IPS-20b (cell line): ENCODE measurements at regions not wholly inside any gene's neighbourhood (a gene's known extent, or its start where the extent isn't known, plus 50 kb on each side); places are given as distances from the start of the nearest gene placed in this dataset.

Experiments used
- H3K27ac ChIP-seq: one replicate; pipeline ENCODE4 v1.5.1; 2013; ENCODE audit warnings: low read length
- H3K27me3 ChIP-seq: 2 replicates; pipeline ENCODE4 v1.6.1; 2013; ENCODE audit warnings: mild to moderate bottlenecking, low read length, inconsistent platforms; ENCODE audit not compliant: insufficient read depth
- H3K36me3 ChIP-seq: 2 replicates; pipeline ENCODE4 v1.6.1; 2013; ENCODE audit warnings: low read depth, mild to moderate bottlenecking, inconsistent platforms, low read length, moderate library complexity; ENCODE audit not compliant: insufficient read depth
- H3K4me1 ChIP-seq: 2 replicates; pipeline ENCODE4 v1.6.1; 2013; ENCODE audit warnings: mild to moderate bottlenecking, control low read depth, inconsistent platforms, low read length, moderate library complexity; ENCODE audit not compliant: insufficient read depth
- H3K4me3 ChIP-seq: 2 replicates; pipeline ENCODE4 v1.5.1; 2013; ENCODE audit warnings: mild to moderate bottlenecking, low read length, inconsistent platforms
- H3K9ac ChIP-seq: 2 replicates; pipeline ENCODE4 v1.6.1; 2013; ENCODE audit warnings: low read depth, mild to moderate bottlenecking, inconsistent platforms, low read length, moderate library complexity
- H3K9me3 ChIP-seq: 2 replicates; pipeline ENCODE4 v1.6.1; 2013; ENCODE audit warnings: mild to moderate bottlenecking, low read depth, low read length, inconsistent platforms; ENCODE audit not compliant: insufficient read depth

DNA sequence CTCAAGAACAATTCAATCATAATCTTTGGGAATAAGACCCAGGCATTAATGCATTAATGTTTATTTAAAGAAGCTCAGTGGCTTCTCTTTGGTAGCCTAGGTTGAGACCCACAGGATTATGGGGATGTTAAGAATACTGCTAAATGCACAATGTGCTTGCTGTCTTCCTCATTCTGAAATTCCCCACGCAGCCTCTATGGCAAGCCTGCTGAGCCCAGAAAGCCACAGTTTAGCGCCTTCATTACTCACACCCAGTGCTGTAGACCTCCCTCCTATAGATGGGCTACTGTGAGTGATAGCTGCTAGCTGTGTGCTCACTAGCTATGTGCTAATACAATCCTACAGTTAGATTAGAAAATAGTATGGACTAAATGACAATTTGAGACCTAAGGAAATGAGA is 90.6 kb downstream of the TNFSF13B start:
- Histone ChIP-seq H3K9me3 (no peaks in the 10 kb centered on the region), H3K36me3 (no peaks in the 10 kb centered on the region), H3K4me3 (no peak overlapping the region), H3K4me1 (peaks cover 7% of the 10 kb centered on the region), H3K27ac (no peak overlapping the region), H3K9ac (no peak overlapping the region), H3K27me3 (no peaks in the 10 kb centered on the region)

DNA sequence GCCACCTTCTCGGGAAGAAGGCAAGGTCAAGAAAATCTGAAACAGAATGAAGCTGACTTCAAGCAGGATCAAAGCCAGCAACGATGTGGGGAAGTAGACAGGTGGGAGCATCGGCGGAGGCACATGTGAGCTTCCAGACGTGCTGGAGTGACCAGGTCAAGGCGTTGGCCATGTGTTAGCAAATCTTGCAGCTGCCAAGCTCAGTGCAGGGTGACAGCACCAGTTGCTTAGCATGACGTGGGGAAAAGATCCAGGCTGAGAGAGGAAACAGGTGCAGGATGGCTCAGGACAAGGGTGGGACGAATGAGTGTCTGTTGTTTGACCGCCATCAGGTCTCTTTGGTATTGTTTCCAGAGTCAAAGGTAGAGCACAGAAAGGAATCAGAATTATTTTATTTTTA is 92.3 kb downstream of the TNFSF13B start:
- H3K9ac ChIP-seq = no peak overlapping the region
- H3K9me3 ChIP-seq = no peaks in the 10 kb centered on the region
- H3K27ac ChIP-seq = no peak overlapping the region
- H3K4me1 ChIP-seq = peaks cover 7% of the 10 kb centered on the region
- no peak overlapping the region for H3K4me3 ChIP-seq
- H3K36me3 ChIP-seq = no peaks in the 10 kb centered on the region
- H3K27me3 ChIP-seq = no peaks in the 10 kb centered on the region

DNA sequence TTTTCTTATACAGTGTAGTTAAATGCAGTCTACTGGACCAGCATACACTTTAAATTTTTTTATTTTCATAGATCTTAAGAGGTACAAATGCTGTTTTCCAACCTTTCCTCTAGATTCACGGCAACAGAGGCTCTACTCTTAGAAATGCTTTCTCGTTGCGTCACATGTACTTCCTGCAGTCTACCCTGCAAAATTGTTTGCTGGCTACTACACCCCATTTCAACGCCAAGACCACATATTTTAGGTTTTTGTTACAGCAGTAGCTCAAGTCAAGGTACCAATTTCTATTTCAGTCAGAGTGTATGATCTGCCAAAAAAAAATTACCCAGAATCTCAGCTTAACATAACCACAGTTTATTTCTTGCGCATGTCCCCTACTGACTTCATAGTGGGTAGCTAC is 94.1 kb downstream of the TNFSF13B start:
- H3K4me1 ChIP-seq = peaks cover 7% of the 10 kb centered on the region
- no peak overlapping the region for H3K9ac ChIP-seq
- no peak overlapping the region for H3K27ac ChIP-seq
- no peaks in the 10 kb centered on the region for H3K9me3 ChIP-seq
- H3K4me3 ChIP-seq = no peak overlapping the region
- no peaks in the 10 kb centered on the region for H3K27me3 ChIP-seq
- no peaks in the 10 kb centered on the region for H3K36me3 ChIP-seq

DNA sequence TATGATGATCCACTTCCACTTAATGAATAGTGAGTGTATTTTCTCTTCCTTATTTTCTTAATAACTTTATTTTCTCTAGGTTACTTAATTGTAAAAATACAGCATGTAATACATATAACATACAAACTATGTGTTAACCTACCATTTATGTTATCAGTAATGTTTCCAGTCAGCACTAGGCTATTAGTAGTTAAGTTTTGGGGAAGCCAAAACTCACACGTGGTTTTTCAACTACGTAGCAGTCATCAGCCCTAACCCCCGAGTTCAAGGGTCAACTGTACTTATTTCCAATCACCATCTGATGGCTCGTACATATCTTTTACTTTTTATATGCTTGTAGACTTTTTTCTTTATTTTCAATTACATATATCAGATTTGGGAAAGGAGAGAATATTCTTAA is 95.7 kb downstream of the TNFSF13B start:
- H3K4me1 ChIP-seq = peaks cover 7% of the 10 kb centered on the region
- no peak overlapping the region for H3K27ac ChIP-seq
- H3K36me3 ChIP-seq = no peaks in the 10 kb centered on the region
- H3K27me3 ChIP-seq = no peaks in the 10 kb centered on the region
- H3K9me3 ChIP-seq = no peaks in the 10 kb centered on the region
- no peak overlapping the region for H3K4me3 ChIP-seq
- no peak overlapping the region for H3K9ac ChIP-seq

DNA sequence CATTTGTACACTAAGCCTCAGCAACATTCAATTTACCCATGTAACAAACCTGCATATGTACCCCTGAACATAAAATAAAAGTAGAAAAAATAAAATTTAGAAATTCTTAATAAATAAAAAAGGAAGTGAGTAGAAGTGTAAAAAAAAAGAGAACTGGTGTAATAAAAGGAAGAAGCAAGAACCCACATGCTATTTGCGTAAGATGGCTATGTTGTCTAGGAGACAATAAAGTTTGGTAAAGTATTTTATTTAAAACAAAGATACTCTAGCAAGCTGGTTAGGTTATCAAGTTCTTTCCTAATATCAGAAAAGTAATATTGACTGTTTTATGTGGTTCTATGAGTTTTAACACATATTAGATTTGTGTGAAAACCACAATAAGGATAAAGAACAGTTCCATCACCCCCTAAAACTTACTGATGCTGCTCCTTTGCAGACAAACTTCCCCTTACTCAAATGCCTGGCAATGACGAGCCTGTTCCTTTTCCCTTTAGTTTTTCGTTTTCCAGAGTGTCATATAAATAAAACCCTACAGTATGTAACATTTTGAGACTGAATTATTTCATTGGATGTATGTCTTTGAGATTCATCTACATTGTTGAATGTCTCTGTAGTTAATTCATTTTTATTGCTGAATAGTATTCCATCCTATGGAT is 98.9 kb downstream of the TNFSF13B start:
- H3K9me3 ChIP-seq = no peaks in the 10 kb centered on the region
- H3K36me3 ChIP-seq = no peaks in the 10 kb centered on the region
- no peak overlapping the region for H3K27ac ChIP-seq
- H3K4me3 ChIP-seq = no peak overlapping the region
- no peaks in the 10 kb centered on the region for H3K27me3 ChIP-seq
- peaks cover 7% of the 10 kb centered on the region for H3K4me1 ChIP-seq
- H3K9ac ChIP-seq = no peak overlapping the region

DNA sequence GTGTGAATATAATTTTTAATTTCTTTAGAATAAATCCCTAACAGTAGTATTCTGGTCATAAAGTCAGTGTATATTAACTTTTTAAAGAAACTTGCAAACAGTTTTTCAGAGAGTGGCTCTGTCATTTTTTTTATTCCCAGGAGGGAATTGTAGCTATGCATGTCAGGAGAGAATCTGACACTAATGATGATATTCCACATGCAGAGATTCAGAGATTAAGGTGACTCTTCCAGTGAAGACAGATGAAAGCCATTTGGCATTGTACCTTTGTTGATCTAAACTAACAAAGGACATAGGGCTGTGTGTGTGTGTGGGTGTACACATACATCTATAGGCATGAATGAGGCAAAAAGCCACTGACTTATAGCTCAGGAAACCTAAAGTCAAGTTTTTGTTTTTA is 99.9 kb downstream of the TNFSF13B start:
- Histone ChIP-seq H3K4me3 (no peak overlapping the region), H3K9ac (no peak overlapping the region), H3K27ac (no peak overlapping the region), H3K36me3 (no peaks in the 10 kb centered on the region), H3K9me3 (no peaks in the 10 kb centered on the region), H3K4me1 (no peaks in the 10 kb centered on the region; the same call in none of the 2 replicates), H3K27me3 (no peaks in the 10 kb centered on the region)

DNA sequence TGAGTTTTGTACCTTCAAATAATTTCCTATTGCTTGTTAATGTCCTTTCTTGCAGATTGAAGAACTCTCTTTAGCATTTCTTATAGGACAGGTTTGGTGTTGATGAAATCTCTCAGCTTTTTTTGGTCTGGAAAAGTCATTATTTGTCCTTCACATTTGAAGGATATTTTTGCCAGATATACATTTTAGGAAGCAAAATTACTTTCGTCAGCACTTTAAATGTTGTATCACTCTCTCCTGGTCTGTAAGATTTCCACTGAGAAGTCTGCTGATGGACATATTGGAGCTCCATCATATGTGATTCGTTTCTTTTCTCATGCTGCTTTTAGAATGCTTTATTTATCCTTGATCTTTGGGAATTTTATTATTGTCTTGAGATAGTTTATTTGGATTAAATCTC is 105.5 kb downstream of the TNFSF13B start:
- Histone ChIP-seq H3K36me3 (no peaks in the 10 kb centered on the region), H3K4me3 (no peak overlapping the region), H3K4me1 (no peaks in the 10 kb centered on the region), H3K27me3 (no peaks in the 10 kb centered on the region), H3K9ac (no peak overlapping the region), H3K27ac (no peak overlapping the region), H3K9me3 (no peaks in the 10 kb centered on the region)

DNA sequence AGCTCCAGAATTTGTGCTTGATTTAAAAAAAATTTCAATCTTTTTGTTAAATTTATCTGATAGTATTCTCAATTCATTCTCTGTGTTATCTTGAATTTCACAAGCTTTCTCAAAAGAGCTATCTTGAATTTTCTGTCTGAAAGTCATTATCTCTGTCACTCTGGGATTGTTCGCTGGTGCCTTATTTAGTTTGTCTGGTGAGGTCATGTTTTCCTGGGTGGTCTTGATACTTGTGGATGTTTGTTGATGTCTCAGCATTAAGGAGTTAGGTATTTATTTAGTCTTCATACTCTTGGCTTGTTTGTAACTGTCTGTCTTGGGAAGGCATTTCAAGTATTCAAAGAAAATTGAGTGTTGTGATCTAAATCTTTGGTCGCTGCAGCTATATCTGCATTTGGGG is 106.3 kb downstream of the TNFSF13B start:
- Histone ChIP-seq H3K27me3 (no peaks in the 10 kb centered on the region), H3K4me1 (no peaks in the 10 kb centered on the region), H3K27ac (no peak overlapping the region), H3K9me3 (no peaks in the 10 kb centered on the region), H3K9ac (no peak overlapping the region), H3K36me3 (no peaks in the 10 kb centered on the region), H3K4me3 (no peak overlapping the region)

DNA sequence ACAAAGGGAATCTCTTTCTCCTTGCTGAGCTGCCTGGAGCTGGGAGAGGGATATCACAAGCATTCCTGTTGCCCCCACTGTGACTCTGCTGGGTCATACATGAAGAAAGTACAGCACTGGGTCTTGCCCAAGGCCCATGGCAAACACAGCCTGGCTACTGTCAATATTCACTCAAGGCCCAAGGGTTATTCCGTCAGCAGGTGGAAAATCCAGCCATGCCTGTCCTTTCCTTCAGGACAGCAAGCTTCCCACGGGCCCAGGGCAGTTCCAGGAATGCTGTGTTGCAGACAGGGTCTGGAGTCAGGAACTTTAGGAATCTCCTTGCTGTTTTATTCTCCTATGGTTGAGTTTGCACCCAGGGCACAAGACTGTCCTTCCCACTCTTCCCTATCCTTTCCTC is 106.8 kb downstream of the TNFSF13B start:
- H3K27ac ChIP-seq = no peak overlapping the region
- H3K9me3 ChIP-seq = no peaks in the 10 kb centered on the region
- no peaks in the 10 kb centered on the region for H3K4me1 ChIP-seq
- H3K27me3 ChIP-seq = no peaks in the 10 kb centered on the region
- H3K9ac ChIP-seq = no peak overlapping the region
- no peaks in the 10 kb centered on the region for H3K36me3 ChIP-seq
- no peak overlapping the region for H3K4me3 ChIP-seq

DNA sequence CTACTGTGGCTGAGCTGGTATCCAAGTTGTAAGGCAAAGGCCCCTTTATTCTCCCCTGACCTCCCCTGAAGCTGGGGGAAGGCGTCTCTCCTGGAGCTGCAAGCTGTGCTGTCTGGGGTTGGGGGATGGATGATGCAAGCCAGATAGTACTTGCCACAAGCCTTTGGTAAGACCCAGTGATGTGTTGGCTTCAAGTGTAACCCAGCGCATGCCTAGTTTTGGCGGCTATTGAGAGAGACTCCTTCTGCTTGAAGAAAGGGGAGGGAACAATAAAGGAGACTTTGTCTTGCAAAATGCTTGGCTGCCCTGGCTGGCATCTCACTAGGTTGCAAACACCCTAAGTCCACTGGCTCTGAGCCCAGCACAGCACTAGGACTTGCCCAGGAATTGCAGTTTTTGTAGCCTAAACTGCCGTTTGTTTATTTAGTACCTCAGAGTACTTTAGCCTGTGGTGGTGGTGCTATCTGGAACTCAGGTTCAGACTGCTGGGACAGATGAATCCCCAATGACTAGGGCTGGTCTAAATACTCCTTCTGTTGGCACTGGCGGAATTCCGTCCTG is 108.2 kb downstream of the TNFSF13B start:
- Histone ChIP-seq H3K9ac (no peak overlapping the region), H3K36me3 (no peaks in the 10 kb centered on the region)

DNA sequence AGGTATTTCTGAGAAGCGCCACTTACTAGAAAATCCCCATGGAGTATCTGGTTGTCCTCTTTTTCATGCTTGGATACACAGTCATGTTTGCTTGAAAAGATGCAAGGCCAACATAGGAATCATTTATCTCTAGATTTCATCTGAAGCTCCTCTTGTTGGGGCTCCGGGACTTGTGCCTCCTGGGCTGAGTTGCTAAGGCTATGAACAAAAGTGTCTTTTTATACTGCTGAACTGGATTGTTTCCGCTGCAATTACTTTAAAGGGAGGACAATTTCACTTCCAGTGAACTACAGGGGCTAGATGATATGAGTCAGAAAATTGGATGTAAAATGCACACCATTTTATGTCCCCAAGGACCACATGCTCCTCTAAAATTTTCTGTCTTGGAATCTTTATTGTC is 114.1 kb downstream of the TNFSF13B start:
- H3K4me1 ChIP-seq = no peaks in the 10 kb centered on the region

More for the DNA sequence above, 108.2 kb downstream of the TNFSF13B start:
- Histone ChIP-seq H3K9me3 (no peaks in the 10 kb centered on the region), H3K27me3 (no peaks in the 10 kb centered on the region), H3K4me3 (no peak overlapping the region), H3K4me1 (no peaks in the 10 kb centered on the region), H3K27ac (no peak overlapping the region)

DNA sequence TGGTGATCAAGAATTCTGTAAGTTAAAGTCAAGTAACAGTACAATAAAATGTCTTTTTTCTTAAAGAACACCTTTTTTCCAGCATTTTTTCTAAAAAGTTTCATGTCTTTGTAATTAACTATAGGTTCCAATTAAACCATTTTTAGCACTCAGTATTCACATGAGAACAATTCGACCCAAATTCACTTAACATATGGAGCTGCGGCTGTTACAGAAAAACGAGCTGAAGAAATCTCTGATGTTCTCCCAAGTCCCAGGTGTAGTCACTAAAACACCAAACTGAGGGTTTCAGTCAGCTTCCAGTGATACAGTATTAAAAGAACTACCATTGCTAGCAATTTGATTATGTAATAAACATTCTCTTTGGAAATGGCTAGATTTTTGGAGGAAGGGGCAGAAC is 117.6 kb downstream of the TNFSF13B start:
- Histone ChIP-seq H3K36me3 (no peaks in the 10 kb centered on the region), H3K9ac (no peak overlapping the region), H3K4me1 (no peaks in the 10 kb centered on the region), H3K27ac (no peak overlapping the region), H3K9me3 (no peaks in the 10 kb centered on the region), H3K4me3 (no peak overlapping the region), H3K27me3 (no peaks in the 10 kb centered on the region)

More for the DNA sequence above, 114.1 kb downstream of the TNFSF13B start:
- H3K36me3 ChIP-seq = no peaks in the 10 kb centered on the region
- no peak overlapping the region for H3K27ac ChIP-seq
- no peaks in the 10 kb centered on the region for H3K9me3 ChIP-seq
- H3K27me3 ChIP-seq = no peaks in the 10 kb centered on the region
- H3K4me3 ChIP-seq = no peak overlapping the region
- no peak overlapping the region for H3K9ac ChIP-seq
